ENCODE measurements at regions not wholly inside any gene's neighbourhood (a gene's known extent, or its start where the extent isn't known, plus 50 kb on each side); places are given as distances from the start of the nearest gene placed in this dataset.

DNA sequence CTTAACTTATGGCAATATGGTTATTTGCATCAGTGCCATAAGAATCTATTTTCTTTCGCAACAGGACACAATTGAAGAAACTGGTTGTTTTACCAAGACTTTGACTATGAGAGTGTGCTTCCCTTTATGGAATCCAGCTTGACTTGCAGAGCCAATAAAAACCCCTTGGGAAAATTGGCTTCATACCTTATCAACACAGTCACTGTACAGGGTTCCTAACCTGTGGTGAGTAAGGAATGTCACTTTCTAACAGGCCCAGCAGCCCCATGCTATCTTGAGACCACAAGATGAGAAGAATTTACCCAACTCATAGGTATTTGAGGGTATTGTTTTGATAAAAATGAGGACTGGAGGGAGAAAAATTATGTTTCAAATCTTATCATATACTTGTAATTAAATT is 418.5 kb upstream of the MAP2 start:
- no peak for TF ChIP-seq POLR2AphosphoS5 (IDR thresholded peaks at IDR 0.05; ENCODE audit: low read depth)
- TF ChIP-seq, protein P1, sequence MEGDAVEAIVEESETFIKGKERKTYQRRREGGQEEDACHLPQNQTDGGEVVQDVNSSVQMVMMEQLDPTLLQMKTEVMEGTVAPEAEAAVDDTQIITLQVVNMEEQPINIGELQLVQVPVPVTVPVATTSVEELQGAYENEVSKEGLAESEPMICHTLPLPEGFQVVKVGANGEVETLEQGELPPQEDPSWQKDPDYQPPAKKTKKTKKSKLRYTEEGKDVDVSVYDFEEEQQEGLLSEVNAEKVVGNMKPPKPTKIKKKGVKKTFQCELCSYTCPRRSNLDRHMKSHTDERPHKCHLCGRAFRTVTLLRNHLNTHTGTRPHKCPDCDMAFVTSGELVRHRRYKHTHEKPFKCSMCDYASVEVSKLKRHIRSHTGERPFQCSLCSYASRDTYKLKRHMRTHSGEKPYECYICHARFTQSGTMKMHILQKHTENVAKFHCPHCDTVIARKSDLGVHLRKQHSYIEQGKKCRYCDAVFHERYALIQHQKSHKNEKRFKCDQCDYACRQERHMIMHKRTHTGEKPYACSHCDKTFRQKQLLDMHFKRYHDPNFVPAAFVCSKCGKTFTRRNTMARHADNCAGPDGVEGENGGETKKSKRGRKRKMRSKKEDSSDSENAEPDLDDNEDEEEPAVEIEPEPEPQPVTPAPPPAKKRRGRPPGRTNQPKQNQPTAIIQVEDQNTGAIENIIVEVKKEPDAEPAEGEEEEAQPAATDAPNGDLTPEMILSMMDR (conservative IDR thresholded peaks at IDR 0.05; ENCODE audit: low read depth in 2 of 2): no peak
- no peak for TF ChIP-seq EZH2 (IDR thresholded peaks at IDR 0.05; ENCODE audit: low read depth, unreplicated experiment)
- TF ChIP-seq, protein P2, sequence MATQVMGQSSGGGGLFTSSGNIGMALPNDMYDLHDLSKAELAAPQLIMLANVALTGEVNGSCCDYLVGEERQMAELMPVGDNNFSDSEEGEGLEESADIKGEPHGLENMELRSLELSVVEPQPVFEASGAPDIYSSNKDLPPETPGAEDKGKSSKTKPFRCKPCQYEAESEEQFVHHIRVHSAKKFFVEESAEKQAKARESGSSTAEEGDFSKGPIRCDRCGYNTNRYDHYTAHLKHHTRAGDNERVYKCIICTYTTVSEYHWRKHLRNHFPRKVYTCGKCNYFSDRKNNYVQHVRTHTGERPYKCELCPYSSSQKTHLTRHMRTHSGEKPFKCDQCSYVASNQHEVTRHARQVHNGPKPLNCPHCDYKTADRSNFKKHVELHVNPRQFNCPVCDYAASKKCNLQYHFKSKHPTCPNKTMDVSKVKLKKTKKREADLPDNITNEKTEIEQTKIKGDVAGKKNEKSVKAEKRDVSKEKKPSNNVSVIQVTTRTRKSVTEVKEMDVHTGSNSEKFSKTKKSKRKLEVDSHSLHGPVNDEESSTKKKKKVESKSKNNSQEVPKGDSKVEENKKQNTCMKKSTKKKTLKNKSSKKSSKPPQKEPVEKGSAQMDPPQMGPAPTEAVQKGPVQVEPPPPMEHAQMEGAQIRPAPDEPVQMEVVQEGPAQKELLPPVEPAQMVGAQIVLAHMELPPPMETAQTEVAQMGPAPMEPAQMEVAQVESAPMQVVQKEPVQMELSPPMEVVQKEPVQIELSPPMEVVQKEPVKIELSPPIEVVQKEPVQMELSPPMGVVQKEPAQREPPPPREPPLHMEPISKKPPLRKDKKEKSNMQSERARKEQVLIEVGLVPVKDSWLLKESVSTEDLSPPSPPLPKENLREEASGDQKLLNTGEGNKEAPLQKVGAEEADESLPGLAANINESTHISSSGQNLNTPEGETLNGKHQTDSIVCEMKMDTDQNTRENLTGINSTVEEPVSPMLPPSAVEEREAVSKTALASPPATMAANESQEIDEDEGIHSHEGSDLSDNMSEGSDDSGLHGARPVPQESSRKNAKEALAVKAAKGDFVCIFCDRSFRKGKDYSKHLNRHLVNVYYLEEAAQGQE (IDR thresholded peaks at IDR 0.05; ENCODE audit: unreplicated experiment): no peak
